ENCODE measurements at regions not wholly inside any gene's neighbourhood (a gene's known extent, or its start where the extent isn't known, plus 50 kb on each side); places are given as distances from the start of the nearest gene placed in this dataset.

- TF ChIP-seq SIN3A (IDR thresholded peaks at IDR 0.05; ENCODE audit: borderline replicate concordance, insufficient read depth, low read depth, low read length) (no peak), CTCF (IDR thresholded peaks at IDR 0.05) (no peak), REST (IDR thresholded peaks at IDR 0.05; ENCODE audit: insufficient read depth in 1 of 2, low read depth in 2 of 2, low read length in 1 of 2) (no peak)
These were observed 85.0 kb downstream of the HPGD start for GRCh38 chr4:174437324-174437723.

Measured in Panc1 (cell line).